ENCODE measurements at regions not wholly inside any gene's neighbourhood (a gene's known extent, or its start where the extent isn't known, plus 50 kb on each side); places are given as distances from the start of the nearest gene placed in this dataset.

- H3K4me3 ChIP-seq (replicated peaks; ENCODE audit: low read depth, low read length): no peak overlapping the region
- TF ChIP-seq, protein P1, sequence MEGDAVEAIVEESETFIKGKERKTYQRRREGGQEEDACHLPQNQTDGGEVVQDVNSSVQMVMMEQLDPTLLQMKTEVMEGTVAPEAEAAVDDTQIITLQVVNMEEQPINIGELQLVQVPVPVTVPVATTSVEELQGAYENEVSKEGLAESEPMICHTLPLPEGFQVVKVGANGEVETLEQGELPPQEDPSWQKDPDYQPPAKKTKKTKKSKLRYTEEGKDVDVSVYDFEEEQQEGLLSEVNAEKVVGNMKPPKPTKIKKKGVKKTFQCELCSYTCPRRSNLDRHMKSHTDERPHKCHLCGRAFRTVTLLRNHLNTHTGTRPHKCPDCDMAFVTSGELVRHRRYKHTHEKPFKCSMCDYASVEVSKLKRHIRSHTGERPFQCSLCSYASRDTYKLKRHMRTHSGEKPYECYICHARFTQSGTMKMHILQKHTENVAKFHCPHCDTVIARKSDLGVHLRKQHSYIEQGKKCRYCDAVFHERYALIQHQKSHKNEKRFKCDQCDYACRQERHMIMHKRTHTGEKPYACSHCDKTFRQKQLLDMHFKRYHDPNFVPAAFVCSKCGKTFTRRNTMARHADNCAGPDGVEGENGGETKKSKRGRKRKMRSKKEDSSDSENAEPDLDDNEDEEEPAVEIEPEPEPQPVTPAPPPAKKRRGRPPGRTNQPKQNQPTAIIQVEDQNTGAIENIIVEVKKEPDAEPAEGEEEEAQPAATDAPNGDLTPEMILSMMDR (IDR thresholded peaks at IDR 0.05; ENCODE audit: low read depth, low read length, missing control alignments): peak; percentile 48
- DNase-seq (ENCODE audit: extremely low read depth, low read depth): no peak
Measured at GRCh38 chr12:74903522-74903921, 306.1 kb downstream of the KCNC2 start.

- no peak for DNase-seq (ENCODE audit: extremely low read depth, low read depth)
- TF ChIP-seq, protein P1 (IDR thresholded peaks at IDR 0.05; ENCODE audit: low read depth, low read length, missing control alignments): peak; percentile 24
- no peak overlapping the region for H3K4me3 ChIP-seq (replicated peaks; ENCODE audit: low read depth, low read length)
Measured at GRCh38 chr12:74906224-74906623, 303.4 kb downstream of the KCNC2 start.

- DNase-seq (ENCODE audit: extremely low read depth, low read depth): no peak
- TF ChIP-seq, protein P1 (IDR thresholded peaks at IDR 0.05; ENCODE audit: low read depth, low read length, missing control alignments): no peak
- H3K4me3 ChIP-seq (replicated peaks; ENCODE audit: low read depth, low read length): no peak overlapping the region
Measured at GRCh38 chr12:74910831-74911230, 298.8 kb downstream of the KCNC2 start.

GRCh38 chr12:74914378-74914777 is 295.3 kb downstream of the KCNC2 start:
- TF ChIP-seq, protein P1 (IDR thresholded peaks at IDR 0.05; ENCODE audit: low read depth, low read length, missing control alignments): no peak
- no peak overlapping the region for H3K4me3 ChIP-seq (replicated peaks; ENCODE audit: low read depth, low read length)
- DNase-seq (ENCODE audit: extremely low read depth, low read depth): no peak

- TF ChIP-seq, protein P1 (IDR thresholded peaks at IDR 0.05; ENCODE audit: low read depth, low read length, missing control alignments): no peak
- DNase-seq (ENCODE audit: extremely low read depth, low read depth): no peak
- no peak overlapping the region for H3K4me3 ChIP-seq (replicated peaks; ENCODE audit: low read depth, low read length)
Measured at GRCh38 chr12:74915718-74916117, 293.9 kb downstream of the KCNC2 start.

DNA sequence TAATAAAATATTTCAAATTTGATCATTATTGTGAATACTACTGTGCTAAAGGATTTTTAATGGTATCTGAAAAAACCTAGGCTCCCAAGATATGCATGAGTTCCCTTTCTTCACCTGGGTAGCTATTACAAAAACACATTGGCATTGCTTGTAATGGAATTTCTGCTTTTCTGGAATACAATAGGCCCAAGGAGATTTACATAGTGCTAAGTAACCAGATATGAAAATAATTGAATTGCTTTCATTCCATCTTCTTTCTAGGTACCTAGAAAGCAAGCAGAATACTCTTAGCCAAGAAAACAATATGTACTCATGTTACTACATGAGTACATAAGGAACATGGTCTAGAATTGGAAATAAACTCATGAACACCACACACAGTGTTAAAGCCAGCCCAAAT is 291.9 kb downstream of the KCNC2 start:
- TF ChIP-seq, protein P1 (IDR thresholded peaks at IDR 0.05; ENCODE audit: low read depth, low read length, missing control alignments): no peak
- DNase-seq (ENCODE audit: extremely low read depth, low read depth): no peak
- no peak overlapping the region for H3K4me3 ChIP-seq (replicated peaks; ENCODE audit: low read depth, low read length)

GRCh38 chr12:74918291-74918690 is 291.3 kb downstream of the KCNC2 start:
- no peak overlapping the region for H3K4me3 ChIP-seq (replicated peaks; ENCODE audit: low read depth, low read length)
- DNase-seq (ENCODE audit: extremely low read depth, low read depth): no peak
- TF ChIP-seq, protein P1 (IDR thresholded peaks at IDR 0.05; ENCODE audit: low read depth, low read length, missing control alignments): no peak
